SK-N-SH treated with all-trans-retinoic acid at 6 μM for 48 hours (cell line): ENCODE measurements at regions not wholly inside any gene's neighbourhood (a gene's known extent, or its start where the extent isn't known, plus 50 kb on each side); places are given as distances from the start of the nearest gene placed in this dataset.

Source experiments
- ESRRG ChIP-seq: fragments of 250-450 bp; sonication (Bioruptor Pico); IDR thresholded peaks from 2 replicates; pipeline ENCODE4 v1.6.1; 2021; ENCODE audit warnings: mild to moderate bottlenecking
- OSR1 ChIP-seq: fragments of 250-450 bp; sonication (Bioruptor Pico); IDR thresholded peaks from 2 replicates; pipeline ENCODE4 v1.8.0; 2022; ENCODE audit warnings: moderate library complexity, mild to moderate bottlenecking, inconsistent platforms
- PPARA ChIP-seq: fragments of 250-450 bp; sonication (Bioruptor Pico); IDR thresholded peaks from 2 replicates; pipeline ENCODE4 v1.5.0; 2020; ENCODE audit warnings: mild to moderate bottlenecking, borderline replicate concordance
- RARB ChIP-seq: fragments of 250-450 bp; sonication (Bioruptor Pico); IDR thresholded peaks from 2 replicates; pipeline ENCODE4 v1.8.0; 2021; ENCODE audit warnings: mild to moderate bottlenecking, moderate library complexity
- ZC3H10 ChIP-seq: fragments of 250-450 bp; sonication (Bioruptor Pico); IDR thresholded peaks from 2 replicates; pipeline ENCODE4 v1.5.1; 2021; ENCODE audit warnings: mild to moderate bottlenecking, moderate library complexity
- ZFP3 ChIP-seq: fragments of 250-450 bp; sonication (Bioruptor Pico); IDR thresholded peaks from 2 replicates; pipeline ENCODE4 v1.5.0; 2020; ENCODE audit warnings: mild to moderate bottlenecking, moderate library complexity
- ZNF70 ChIP-seq: fragments of 450-650 bp; formaldehyde crosslinking; IDR thresholded peaks from 2 replicates; pipeline ENCODE4 v1.5.0; 2020; ENCODE audit warnings: mild to moderate bottlenecking, moderate library complexity
- TF ChIP-seq, protein P1 (sequence below): fragments of 250-450 bp; sonication (Bioruptor Pico); IDR thresholded peaks from 2 replicates; pipeline ENCODE4 v1.5.1; 2020; ENCODE audit warnings: low read depth, mild to moderate bottlenecking, moderate library complexity
- TF ChIP-seq, protein P2 (sequence below): fragments of 250-450 bp; sonication (Bioruptor Pico); IDR thresholded peaks from 2 replicates; pipeline ENCODE4 v1.8.0; 2020; ENCODE audit warnings: mild to moderate bottlenecking, moderate library complexity, borderline replicate concordance

DNA sequence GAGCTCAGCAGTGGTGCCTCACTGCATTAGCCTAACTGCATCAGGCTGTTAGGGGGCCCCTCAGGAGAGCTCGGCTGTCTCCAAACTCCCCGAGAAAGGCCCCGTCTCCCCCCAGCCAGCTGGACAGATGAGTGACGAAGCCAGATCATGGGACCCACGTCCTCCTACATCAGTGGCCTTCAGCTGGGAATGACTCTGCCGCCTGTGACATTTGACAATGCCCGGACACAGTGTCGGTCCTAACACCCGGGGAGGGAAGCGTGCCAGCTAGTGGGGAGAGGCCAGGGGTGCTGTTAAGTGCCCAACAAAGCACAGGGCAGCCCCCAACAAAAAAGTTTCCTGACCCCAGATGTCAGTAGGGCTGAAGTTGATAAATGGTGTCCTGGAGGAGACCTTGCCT lies 375.2 kb upstream of the IRX2 start:
- TF ChIP-seq ZC3H10 (CRISPR knock-in tag) (no peak), OSR1 (CRISPR knock-in tag) (no peak), ZNF70 (CRISPR knock-in tag) (no peak), RARB (CRISPR knock-in tag) (no peak), PPARA (CRISPR knock-in tag) (no peak), ZFP3 (CRISPR knock-in tag) (no peak), ESRRG (CRISPR knock-in tag) (no peak)
- TF ChIP-seq, protein P1, sequence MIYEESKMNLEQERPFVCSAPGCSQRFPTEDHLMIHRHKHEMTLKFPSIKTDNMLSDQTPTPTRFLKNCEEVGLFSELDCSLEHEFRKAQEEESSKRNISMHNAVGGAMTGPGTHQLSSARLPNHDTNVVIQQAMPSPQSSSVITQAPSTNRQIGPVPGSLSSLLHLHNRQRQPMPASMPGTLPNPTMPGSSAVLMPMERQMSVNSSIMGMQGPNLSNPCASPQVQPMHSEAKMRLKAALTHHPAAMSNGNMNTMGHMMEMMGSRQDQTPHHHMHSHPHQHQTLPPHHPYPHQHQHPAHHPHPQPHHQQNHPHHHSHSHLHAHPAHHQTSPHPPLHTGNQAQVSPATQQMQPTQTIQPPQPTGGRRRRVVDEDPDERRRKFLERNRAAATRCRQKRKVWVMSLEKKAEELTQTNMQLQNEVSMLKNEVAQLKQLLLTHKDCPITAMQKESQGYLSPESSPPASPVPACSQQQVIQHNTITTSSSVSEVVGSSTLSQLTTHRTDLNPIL (CRISPR knock-in tag): no peak
- TF ChIP-seq, protein P2, sequence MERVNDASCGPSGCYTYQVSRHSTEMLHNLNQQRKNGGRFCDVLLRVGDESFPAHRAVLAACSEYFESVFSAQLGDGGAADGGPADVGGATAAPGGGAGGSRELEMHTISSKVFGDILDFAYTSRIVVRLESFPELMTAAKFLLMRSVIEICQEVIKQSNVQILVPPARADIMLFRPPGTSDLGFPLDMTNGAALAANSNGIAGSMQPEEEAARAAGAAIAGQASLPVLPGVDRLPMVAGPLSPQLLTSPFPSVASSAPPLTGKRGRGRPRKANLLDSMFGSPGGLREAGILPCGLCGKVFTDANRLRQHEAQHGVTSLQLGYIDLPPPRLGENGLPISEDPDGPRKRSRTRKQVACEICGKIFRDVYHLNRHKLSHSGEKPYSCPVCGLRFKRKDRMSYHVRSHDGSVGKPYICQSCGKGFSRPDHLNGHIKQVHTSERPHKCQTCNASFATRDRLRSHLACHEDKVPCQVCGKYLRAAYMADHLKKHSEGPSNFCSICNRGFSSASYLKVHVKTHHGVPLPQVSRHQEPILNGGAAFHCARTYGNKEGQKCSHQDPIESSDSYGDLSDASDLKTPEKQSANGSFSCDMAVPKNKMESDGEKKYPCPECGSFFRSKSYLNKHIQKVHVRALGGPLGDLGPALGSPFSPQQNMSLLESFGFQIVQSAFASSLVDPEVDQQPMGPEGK (CRISPR knock-in tag): no peak
